Posterior vena cava (tissue), 2 donors: ENCODE measurements at regions not wholly inside any gene's neighbourhood (a gene's known extent, or its start where the extent isn't known, plus 50 kb on each side); places are given as distances from the start of the nearest gene placed in this dataset.
"Not testable (repeated sequence)": the region's sequence is repeated elsewhere in the genome, so short reads cannot be mapped to it uniquely, and the experiment has no call there.

Source experiments
- DNase-seq: peaks from one replicate; pipeline ENCODE4 v3.0.0-alpha.2; 2020; ENCODE audit warnings: low spot score
- intact Hi-C, 2 donors: fragments of 100-400 bp; cut with DNase I; formaldehyde crosslinking; loops; one replicate each; pipeline versions ENCODE4 v1.14.1 to v1.14.2; 2022 to 2023
- donor health status: DM: yes; HTN: yes; CAD: no.
- donor health status: DM: yes; HTN: yes; CAD: no.

- DNase-seq, intact Hi-C loops: not testable (repeated sequence)
Observed at GRCh38 chr1:221969298-221969858, 227.5 kb upstream of the DUSP10 start.

- intact Hi-C loops, DNase-seq: not testable (repeated sequence)
Observed at GRCh38 chr1:221967538-221967937, 225.6 kb upstream of the DUSP10 start.

GRCh38 chr1:221966888-221967287 is 225.0 kb upstream of the DUSP10 start:
- intact Hi-C loops, DNase-seq: not testable (repeated sequence)

- intact Hi-C loops, DNase-seq: not testable (repeated sequence)
Observed at GRCh38 chr1:221965891-221966290, 224.0 kb upstream of the DUSP10 start.

- intact Hi-C loops: no loop called here
- no peak for DNase-seq
Observed at GRCh38 chr1:221965252-221965651, 223.4 kb upstream of the DUSP10 start.

GRCh38 chr1:221963742-221964141 is 221.9 kb upstream of the DUSP10 start:
- no peak for DNase-seq
- intact Hi-C loops: no loop called here

- intact Hi-C loops: no loop called here
- DNase-seq: no peak
Observed at GRCh38 chr1:221962385-221962784, 220.5 kb upstream of the DUSP10 start.

- DNase-seq: no peak
- intact Hi-C loops: no loop called here
Observed at GRCh38 chr1:221961532-221962292, 219.8 kb upstream of the DUSP10 start.

- not testable (repeated sequence) for DNase-seq
Observed at GRCh38 chr1:221958161-221958562, 216.3 kb upstream of the DUSP10 start.

GRCh38 chr1:221957350-221957749 is 215.5 kb upstream of the DUSP10 start:
- DNase-seq, intact Hi-C loops: not testable (repeated sequence)

More at GRCh38 chr1:221958161-221958562, 216.3 kb upstream of the DUSP10 start:
- intact Hi-C loops: not testable (repeated sequence)

- intact Hi-C loops: no loop called here
- DNase-seq: no peak
Observed at GRCh38 chr1:221949996-221950395, 208.1 kb upstream of the DUSP10 start.

GRCh38 chr1:221948459-221948858 is 206.6 kb upstream of the DUSP10 start:
- intact Hi-C loops: no loop called here
- no peak for DNase-seq

GRCh38 chr1:221947731-221948130 is 205.8 kb upstream of the DUSP10 start:
- intact Hi-C loops: no loop called here
- DNase-seq: no peak

GRCh38 chr1:221946768-221947167 is 204.9 kb upstream of the DUSP10 start:
- no peak for DNase-seq
- intact Hi-C loops: no loop called here

- intact Hi-C loops: no loop called here
- DNase-seq: no peak
Observed at GRCh38 chr1:221945669-221946068, 203.8 kb upstream of the DUSP10 start.

- intact Hi-C loops: no loop called here
Observed at GRCh38 chr1:221944247-221944870, 202.5 kb upstream of the DUSP10 start.

GRCh38 chr1:221940631-221941030 is 198.7 kb upstream of the DUSP10 start:
- intact Hi-C loops: no loop called here
- no peak for DNase-seq

More at GRCh38 chr1:221944247-221944870, 202.5 kb upstream of the DUSP10 start:
- DNase-seq: no peak

GRCh38 chr1:221939607-221940006 is 197.7 kb upstream of the DUSP10 start:
- DNase-seq: no peak
- intact Hi-C loops: no loop called here

- intact Hi-C loops: no loop called here
- no peak for DNase-seq
Observed at GRCh38 chr1:221937155-221937953, 195.5 kb upstream of the DUSP10 start.

GRCh38 chr1:221933814-221934213 is 191.9 kb upstream of the DUSP10 start:
- no peak for DNase-seq
- intact Hi-C loops: no loop called here
